Kidney (tissue), 13 donors: ENCODE measurements at regions not wholly inside any gene's neighbourhood (a gene's known extent, or its start where the extent isn't known, plus 50 kb on each side); places are given as distances from the start of the nearest gene placed in this dataset.

Experiments
- DNase-seq, 5 donors: peaks; one replicate each; pipeline ENCODE4 v3.0.0-alpha.2; 2013 to 2020
- FAIRE-seq: peaks from 2 replicates; lab custom pipeline; 2012; peaks lifted over from hg19 to GRCh38; lab: Jason Lieb, UNC
- H3K27ac ChIP-seq, 2 donors: one replicate each; pipeline ENCODE4 v1.7.0; 2013; ENCODE audit warnings: low read depth in 2 of 2, low read length in 2 of 2, inconsistent platforms in 1 of 2
- H3K27me3 ChIP-seq: one replicate; pipeline ENCODE4 v1.7.1; 2013; ENCODE audit warnings: low read length, inconsistent platforms; ENCODE audit not compliant: control insufficient read depth, insufficient read depth
- H3K36me3 ChIP-seq, 3 donors: one replicate each; pipeline versions ENCODE4 v1.7.0 to v1.7.1; 2013; ENCODE audit warnings: low read length in 3 of 3, control low read depth in 1 of 3, inconsistent platforms in 1 of 3; ENCODE audit not compliant: insufficient read depth in 3 of 3, control insufficient read depth in 2 of 3
- H3K4me1 ChIP-seq, 3 donors: one replicate each; pipeline versions ENCODE4 v1.7.0 to v1.7.1; 2013; ENCODE audit warnings: low read length in 3 of 3, inconsistent platforms in 1 of 3, low read depth in 1 of 3; ENCODE audit not compliant: control insufficient read depth in 2 of 3, insufficient read depth in 2 of 3
- H3K4me3 ChIP-seq, 3 donors: one replicate each; pipeline versions ENCODE4 v1.7.0 to v1.8.1; 2013; ENCODE audit warnings: low read length in 3 of 3, control low read depth in 1 of 3, inconsistent platforms in 1 of 3
- H3K9ac ChIP-seq, 3 donors: one replicate each; pipeline versions ENCODE4 v1.7.0 to v1.7.1; 2013; ENCODE audit warnings: low read length in 3 of 3, control low read depth in 1 of 3, inconsistent platforms in 1 of 3
- H3K9me3 ChIP-seq, 3 donors: one replicate each; pipeline versions ENCODE4 v1.7.0 to v1.7.1; 2013; ENCODE audit warnings: low read length in 3 of 3, control low read depth in 1 of 3, inconsistent platforms in 1 of 3; ENCODE audit not compliant: control insufficient read depth in 2 of 3, insufficient read depth in 1 of 3
- CTCF ChIP-seq: IDR thresholded peaks from 3 replicates; pipeline ENCODE4 v1.5.1; 2012; ENCODE audit warnings: mild to moderate bottlenecking, moderate library complexity, borderline replicate concordance; ENCODE audit not compliant: insufficient read depth; ENCODE audit errors: extremely low read depth
- intact Hi-C: fragments of 100-400 bp; cut with DNase I; formaldehyde crosslinking; loops from one replicate; pipeline ENCODE4 v1.11.1; 2022
- donor health status: control.
- donor health status: control.
- donor health status: control.
- donor health status: control.
- donor health status: control.
- donor health status: DM: yes; HTN: yes; CAD: no.
- donor health status: Normal renal cell carcinoma (clear cell type).

GRCh38 chr16:35391328-35391727, 1931.9 kb downstream of the TP53TG3F start:
- TF ChIP-seq CTCF = peak; percentile 29
- Histone ChIP-seq H3K9ac (no peak overlapping the region), H3K27me3 (no peaks in the 10 kb centered on the region), H3K9me3 (no peaks in the 10 kb centered on the region), H3K4me1 (no peaks in the 10 kb centered on the region), H3K27ac (no peak overlapping the region), H3K4me3 (no peak overlapping the region), H3K36me3 (no peaks in the 10 kb centered on the region)
- intact Hi-C loops = no loop called here
- FAIRE-seq (no peak), DNase-seq (peak in 1 of 5 donors; percentile 1)

GRCh38 chr16:35398180-35398579, 1938.8 kb downstream of the TP53TG3F start:
- TF ChIP-seq CTCF = no peak
- no peak overlapping the region for H3K27ac ChIP-seq
- H3K27me3 ChIP-seq = no peaks in the 10 kb centered on the region
- H3K9me3 ChIP-seq = no peaks in the 10 kb centered on the region
- DNase-seq = no peak
- no peak for FAIRE-seq
- H3K4me1 ChIP-seq = no peaks in the 10 kb centered on the region
- H3K9ac ChIP-seq = no peak overlapping the region
- intact Hi-C loops = no loop called here
- no peaks in the 10 kb centered on the region for H3K36me3 ChIP-seq
- H3K4me3 ChIP-seq = no peak overlapping the region

GRCh38 chr16:35399133-35399532, 1939.7 kb downstream of the TP53TG3F start:
- FAIRE-seq = no peak
- Histone ChIP-seq H3K4me3 (no peak overlapping the region), H3K4me1 (no peaks in the 10 kb centered on the region), H3K27ac (no peak overlapping the region), H3K27me3 (no peaks in the 10 kb centered on the region), H3K9ac (no peak overlapping the region), H3K9me3 (no peaks in the 10 kb centered on the region), H3K36me3 (no peaks in the 10 kb centered on the region)
- no peak for DNase-seq
- intact Hi-C loops = no loop called here
- TF ChIP-seq CTCF = no peak

- Histone ChIP-seq H3K36me3 (no peaks in the 10 kb centered on the region), H3K4me3 (no peak overlapping the region), H3K9me3 (peaks cover 0 to 4% (median 0%) of the 10 kb centered on the region in 3 donors), H3K9ac (no peak overlapping the region), H3K4me1 (no peaks in the 10 kb centered on the region), H3K27ac (no peak overlapping the region), H3K27me3 (no peaks in the 10 kb centered on the region)
- FAIRE-seq (no peak), DNase-seq (no peak)
- TF ChIP-seq CTCF = no peak
- intact Hi-C loops = no loop called here
These were observed 1944.9 kb downstream of the TP53TG3F start for GRCh38 chr16:35404273-35404672.
